Skeletal muscle satellite cell (primary cell): ENCODE measurements at regions not wholly inside any gene's neighbourhood (a gene's known extent, or its start where the extent isn't known, plus 50 kb on each side); places are given as distances from the start of the nearest gene placed in this dataset.

Source experiments
- H3K27me3 ChIP-seq: 2 replicates; pipeline ENCODE4 v1.7.0; 2013; ENCODE audit warnings: low read length; ENCODE audit not compliant: control insufficient read depth, insufficient read depth
- H3K36me3 ChIP-seq: 2 replicates; pipeline ENCODE4 v1.7.0; 2013; ENCODE audit warnings: mild to moderate bottlenecking, control low read depth, low read length; ENCODE audit not compliant: insufficient read depth
- H3K4me1 ChIP-seq: 2 replicates; pipeline ENCODE4 v1.7.0; 2013; ENCODE audit warnings: low read length; ENCODE audit not compliant: control insufficient read depth, insufficient read depth
- H3K4me2 ChIP-seq: 2 replicates; pipeline ENCODE4 v1.7.0; 2013; ENCODE audit warnings: mild to moderate bottlenecking, low read length
- H3K4me3 ChIP-seq: 2 replicates; pipeline ENCODE4 v1.7.0; 2013; ENCODE audit warnings: low read length
- H3K9ac ChIP-seq: 2 replicates; pipeline ENCODE4 v1.7.0; 2013; ENCODE audit warnings: mild to moderate bottlenecking, low read depth, low read length, moderate library complexity
- H3K9me3 ChIP-seq: replicated peaks from 2 replicates; pipeline ENCODE4 v1.7.0; 2013; ENCODE audit warnings: mild to moderate bottlenecking, control low read depth, low read length

DNA sequence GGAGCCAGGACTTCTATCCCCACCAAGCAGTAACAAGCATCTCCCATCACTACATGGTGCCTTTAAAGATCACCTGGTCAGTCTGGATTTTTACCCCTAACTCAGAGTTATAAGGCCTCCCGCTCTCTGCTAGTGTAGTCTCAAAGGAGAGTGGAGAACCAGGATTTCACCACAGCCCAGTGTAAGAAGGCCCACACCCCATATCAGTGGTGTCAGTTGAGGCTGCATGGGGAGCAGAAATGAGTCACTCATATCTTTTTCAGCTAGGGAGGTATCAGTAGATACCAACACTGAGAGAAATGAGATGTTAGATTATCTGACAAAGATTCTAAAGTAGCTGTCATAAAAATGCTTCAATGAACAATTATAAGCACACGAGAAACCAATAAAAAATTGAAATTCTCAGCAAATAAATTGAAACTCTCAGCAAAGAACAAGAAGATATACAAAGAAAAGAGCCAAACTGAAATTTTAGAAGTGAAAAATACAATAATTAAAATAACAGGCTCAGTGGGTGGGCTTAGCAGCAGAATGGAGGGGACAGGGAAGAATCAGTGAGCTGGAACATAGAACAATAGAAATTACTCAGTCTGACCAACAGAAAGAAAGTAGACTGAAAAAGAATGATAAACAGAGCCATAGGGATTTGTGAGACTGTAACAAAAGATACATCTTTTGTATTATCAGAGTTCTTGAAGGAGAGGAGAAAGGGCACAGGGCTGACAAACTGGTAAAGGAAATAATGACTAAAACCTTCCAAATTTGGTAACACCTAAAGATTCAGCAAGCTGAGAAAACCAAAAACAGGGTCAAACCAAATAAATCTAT, 257.7 kb downstream of the ANAPC1 start:
- Histone ChIP-seq H3K4me1 (peaks cover 28% of the 10 kb centered on the region), H3K9ac (no peak overlapping the region)

DNA sequence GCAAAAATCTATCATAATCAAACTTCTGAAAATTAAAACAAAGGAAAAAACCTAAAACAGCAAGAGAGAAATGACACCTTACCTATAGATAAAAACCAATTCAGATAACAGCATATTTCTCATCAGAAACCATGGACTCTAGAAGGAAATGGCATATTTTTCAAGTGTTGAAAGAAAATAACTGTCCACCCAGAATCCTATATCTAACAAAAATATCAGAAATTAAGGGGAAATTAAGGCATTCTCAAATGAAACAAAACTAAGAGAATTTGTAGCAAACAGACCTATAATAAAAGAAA, 257.2 kb downstream of the ANAPC1 start:
- no peak overlapping the region for H3K9ac ChIP-seq
- no peak overlapping the region for H3K4me2 ChIP-seq
- H3K36me3 ChIP-seq: no peaks in the 10 kb centered on the region
- H3K4me3 ChIP-seq: no peak overlapping the region
- no peaks in the 10 kb centered on the region for H3K27me3 ChIP-seq
- peaks cover 28% of the 10 kb centered on the region for H3K4me1 ChIP-seq
- peaks cover 8% of the 10 kb centered on the region for H3K9me3 ChIP-seq

More for the DNA sequence above, 257.7 kb downstream of the ANAPC1 start:
- Histone ChIP-seq H3K4me3 (no peak overlapping the region), H3K27me3 (no peaks in the 10 kb centered on the region), H3K9me3 (peaks cover 8% of the 10 kb centered on the region), H3K4me2 (no peak overlapping the region), H3K36me3 (no peaks in the 10 kb centered on the region)

DNA sequence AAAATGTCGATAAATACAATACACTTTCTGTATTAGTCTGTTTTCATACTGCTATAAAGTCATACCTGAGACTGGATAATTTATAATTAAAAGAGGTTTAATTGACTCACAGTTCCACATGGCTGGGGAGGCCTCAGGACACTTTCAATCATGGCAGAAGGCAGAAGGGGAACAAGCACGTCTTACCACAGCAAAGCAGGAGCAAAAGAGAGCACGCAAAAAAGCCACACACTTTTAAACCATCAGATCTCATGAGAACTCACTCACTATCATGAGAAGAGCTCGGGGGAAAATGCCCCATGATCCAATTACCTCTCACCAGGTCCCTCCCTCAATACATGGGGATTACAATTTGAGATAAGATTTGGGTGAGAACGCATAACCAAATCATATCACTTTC, 256.7 kb downstream of the ANAPC1 start:
- H3K9me3 ChIP-seq: peaks cover 8% of the 10 kb centered on the region
- H3K4me2 ChIP-seq: no peak overlapping the region
- H3K4me1 ChIP-seq: peaks cover 28% of the 10 kb centered on the region
- H3K27me3 ChIP-seq: no peaks in the 10 kb centered on the region
- H3K9ac ChIP-seq: no peak overlapping the region
- H3K36me3 ChIP-seq: no peaks in the 10 kb centered on the region
- no peak overlapping the region for H3K4me3 ChIP-seq

DNA sequence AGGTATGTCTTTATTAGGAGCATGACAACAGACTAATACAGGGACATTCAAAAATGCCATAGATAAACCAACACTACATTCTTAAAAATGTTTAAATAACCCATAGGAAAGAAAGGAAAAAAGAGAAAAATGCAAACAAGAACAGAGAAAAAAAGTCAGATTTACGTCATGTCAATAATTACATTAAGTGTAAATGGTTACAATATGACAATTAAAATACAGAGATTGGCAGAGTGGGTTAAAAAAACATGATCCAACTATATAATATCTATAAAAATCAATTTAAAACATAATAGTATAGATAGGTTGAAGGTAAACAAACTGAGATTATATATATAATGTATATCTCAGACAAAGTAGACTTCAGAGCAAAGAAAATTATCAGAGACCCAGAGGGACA, 255.8 kb downstream of the ANAPC1 start:
- Histone ChIP-seq H3K4me2 (no peak overlapping the region), H3K9ac (no peak overlapping the region), H3K36me3 (no peaks in the 10 kb centered on the region), H3K4me1 (peaks cover 18% of the 10 kb centered on the region), H3K4me3 (no peak overlapping the region), H3K9me3 (peaks cover 8% of the 10 kb centered on the region), H3K27me3 (no peaks in the 10 kb centered on the region)

DNA sequence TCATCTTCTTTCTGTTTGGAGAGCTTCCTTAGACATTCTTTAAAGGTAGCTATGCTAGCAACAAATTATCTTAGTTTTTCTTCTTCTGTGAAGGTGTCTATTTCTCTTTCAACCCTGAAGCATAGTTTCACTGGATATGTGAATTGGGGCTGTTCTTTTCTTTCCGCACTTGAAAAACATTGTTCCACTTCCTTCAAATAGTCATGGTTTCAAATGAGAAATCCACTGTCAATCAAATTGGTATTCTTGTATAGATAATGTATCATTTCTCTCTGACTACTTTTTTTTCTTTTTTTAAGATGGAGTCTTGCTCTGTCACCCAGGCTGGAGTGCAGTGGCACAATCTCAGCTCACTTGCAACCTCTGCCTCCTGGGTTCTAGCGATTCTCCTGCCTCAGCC, 254.0 kb downstream of the ANAPC1 start:
- Histone ChIP-seq H3K9me3 (peaks cover 8% of the 10 kb centered on the region), H3K27me3 (no peaks in the 10 kb centered on the region), H3K4me1 (peaks cover 9% of the 10 kb centered on the region), H3K9ac (no peak overlapping the region), H3K4me2 (no peak overlapping the region), H3K4me3 (no peak overlapping the region), H3K36me3 (no peaks in the 10 kb centered on the region)

DNA sequence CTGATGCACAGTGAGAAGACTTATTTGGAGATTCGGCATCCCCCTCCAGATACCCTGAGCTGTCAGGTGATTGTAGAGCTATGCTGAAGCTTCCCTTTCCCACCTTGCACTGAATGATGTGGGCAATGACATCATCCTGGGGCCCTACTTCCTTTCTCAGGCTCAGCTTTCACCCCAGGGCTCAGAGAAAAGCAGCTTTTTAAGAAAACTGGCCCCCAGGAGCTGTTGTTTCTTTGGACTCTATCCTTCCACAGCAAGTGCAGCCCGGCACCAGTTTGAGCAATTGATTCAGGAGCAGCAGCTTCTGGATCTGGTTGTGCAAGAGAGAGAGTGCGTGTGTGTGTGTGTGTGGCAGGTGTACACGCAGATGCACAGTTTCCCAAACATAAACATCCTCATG, 251.3 kb downstream of the ANAPC1 start:
- H3K27me3 ChIP-seq: peaks cover 3% of the 10 kb centered on the region
- H3K36me3 ChIP-seq: no peaks in the 10 kb centered on the region
- peaks cover 8% of the 10 kb centered on the region for H3K9me3 ChIP-seq
- no peak overlapping the region for H3K4me3 ChIP-seq
- no peak overlapping the region for H3K4me2 ChIP-seq
- H3K4me1 ChIP-seq: no peaks in the 10 kb centered on the region
- no peak overlapping the region for H3K9ac ChIP-seq

DNA sequence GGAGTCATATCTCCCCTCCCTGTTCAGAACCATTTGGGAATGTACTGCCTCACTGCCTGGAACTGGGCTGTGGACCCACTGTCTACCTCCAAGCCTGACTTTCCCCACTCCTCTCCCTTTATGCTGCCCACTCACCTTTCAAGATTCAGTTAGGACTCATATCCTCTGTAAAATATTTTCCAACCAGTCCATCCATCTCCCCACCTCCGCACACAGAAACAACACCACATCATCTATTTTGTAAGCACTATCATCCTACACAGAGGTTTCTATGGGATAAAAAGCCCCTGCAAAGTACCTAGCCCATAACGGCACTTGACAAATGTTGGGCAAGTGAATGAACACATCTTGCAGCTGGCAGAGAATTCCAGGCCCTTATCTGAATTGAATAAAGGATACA, 250.8 kb downstream of the ANAPC1 start:
- Histone ChIP-seq H3K9ac (no peak overlapping the region), H3K4me3 (no peak overlapping the region), H3K9me3 (peaks cover 8% of the 10 kb centered on the region), H3K27me3 (peaks cover 8% of the 10 kb centered on the region), H3K4me1 (no peaks in the 10 kb centered on the region), H3K36me3 (no peaks in the 10 kb centered on the region), H3K4me2 (no peak overlapping the region)

DNA sequence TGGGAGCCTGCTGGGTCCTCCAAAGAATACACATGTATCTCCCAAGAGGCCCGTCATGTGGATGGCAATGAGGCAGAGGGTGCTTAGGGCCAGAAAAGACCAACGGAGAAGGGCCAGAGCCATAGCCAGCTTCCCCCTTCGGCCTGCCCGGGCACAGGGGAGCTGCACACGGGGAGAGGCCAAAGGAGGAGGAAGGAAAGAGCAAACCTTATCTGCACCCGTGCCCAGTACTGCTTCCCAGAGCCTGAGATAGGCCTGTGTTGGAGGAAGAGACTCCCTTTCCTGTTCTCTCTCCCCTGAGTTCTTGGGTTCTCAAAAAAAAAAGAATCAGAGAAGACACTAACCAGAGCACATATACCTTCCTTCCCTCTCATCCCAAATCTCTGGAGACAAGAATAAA, 250.3 kb downstream of the ANAPC1 start:
- Histone ChIP-seq H3K4me2 (no peak overlapping the region), H3K9me3 (peaks cover 5% of the 10 kb centered on the region), H3K9ac (no peak overlapping the region), H3K4me3 (no peak overlapping the region), H3K36me3 (no peaks in the 10 kb centered on the region), H3K4me1 (no peaks in the 10 kb centered on the region), H3K27me3 (peaks cover 9% of the 10 kb centered on the region)

DNA sequence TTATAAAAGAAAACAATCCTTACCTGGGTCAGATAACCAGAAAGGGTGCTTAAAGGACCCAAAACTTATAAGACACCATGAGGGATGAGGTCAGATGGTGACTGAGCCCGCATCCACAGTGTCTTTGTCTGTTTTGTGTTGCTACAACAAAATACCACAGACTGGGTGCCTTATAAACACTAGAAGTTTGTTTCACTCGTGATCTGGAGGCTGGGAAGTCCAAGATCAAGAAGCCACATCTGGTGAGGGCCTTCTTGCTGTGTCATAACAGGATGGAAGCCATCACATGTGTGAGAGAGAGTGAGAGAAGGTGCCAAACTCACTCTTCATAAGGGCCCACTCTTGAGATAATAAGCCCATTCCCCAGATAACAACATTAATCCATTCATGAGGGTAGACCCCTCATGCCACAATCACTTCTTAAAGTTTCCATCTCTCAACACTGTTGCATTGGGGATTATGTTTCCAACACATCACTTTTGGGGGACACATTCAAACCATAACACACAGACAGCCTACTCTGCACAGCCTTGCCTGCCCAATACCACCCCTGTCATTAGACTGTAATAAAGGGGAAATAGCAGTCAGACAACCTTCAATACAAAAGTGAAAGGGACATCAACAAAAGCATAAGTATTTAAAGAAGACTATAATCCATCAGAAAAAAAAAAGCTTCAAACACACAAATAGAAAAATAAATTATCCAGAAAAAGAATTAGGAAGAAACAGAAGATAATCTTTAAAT, 249.8 kb downstream of the ANAPC1 start:
- Histone ChIP-seq H3K4me1 (no peaks in the 10 kb centered on the region), H3K9me3 (peaks cover 3% of the 10 kb centered on the region), H3K4me2 (no peak overlapping the region), H3K36me3 (no peaks in the 10 kb centered on the region), H3K27me3 (peaks cover 9% of the 10 kb centered on the region), H3K4me3 (no peak overlapping the region), H3K9ac (no peak overlapping the region)

DNA sequence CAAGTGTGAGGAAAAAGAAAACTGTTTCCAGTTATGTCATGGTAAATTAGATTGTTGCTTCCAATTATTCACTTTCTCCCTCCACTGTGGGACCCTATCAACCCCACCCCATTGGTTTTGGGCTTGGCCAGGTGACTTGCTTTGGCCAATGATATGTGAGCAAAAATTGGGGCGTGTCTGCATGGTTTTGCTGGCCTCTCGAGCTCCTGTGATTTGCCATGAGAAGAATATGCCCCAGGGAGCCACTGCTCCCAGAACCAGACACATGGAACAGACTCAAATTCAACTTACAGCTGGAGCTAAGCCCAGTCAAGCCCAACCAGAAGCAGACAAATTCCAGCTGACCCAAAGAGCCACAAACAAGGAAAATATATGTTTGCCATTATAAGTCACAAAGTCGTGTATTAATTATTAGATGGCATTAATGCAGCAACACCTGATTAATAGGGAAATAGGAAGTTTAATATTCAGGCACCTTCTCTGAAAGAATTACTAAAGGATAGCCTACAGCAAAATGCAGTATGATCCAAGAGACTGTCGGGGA, 248.9 kb downstream of the ANAPC1 start:
- Histone ChIP-seq H3K36me3 (no peaks in the 10 kb centered on the region), H3K4me2 (no peak overlapping the region), H3K4me3 (no peak overlapping the region), H3K9ac (no peak overlapping the region), H3K4me1 (no peaks in the 10 kb centered on the region), H3K27me3 (peaks cover 9% of the 10 kb centered on the region), H3K9me3 (no peaks in the 10 kb centered on the region)

DNA sequence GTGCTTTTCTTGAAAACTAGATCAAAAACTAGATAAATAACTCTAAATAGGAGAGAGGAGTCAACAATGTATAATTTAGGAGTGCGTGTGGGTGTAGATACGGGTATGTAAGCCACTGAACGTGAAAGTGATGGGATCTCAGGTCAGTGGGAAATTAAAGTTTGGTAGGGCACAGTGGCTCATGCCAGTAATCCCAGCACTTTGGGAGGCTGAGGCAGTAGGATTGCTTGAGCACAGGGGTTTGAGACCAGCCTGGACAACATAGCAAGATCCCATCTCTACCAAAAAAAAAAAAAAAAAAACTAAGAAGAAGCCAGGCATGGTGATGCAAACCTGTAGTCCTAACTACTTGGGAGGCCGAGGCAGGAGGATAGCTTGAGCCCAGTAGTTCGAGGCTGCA, 247.1 kb downstream of the ANAPC1 start:
- H3K9ac ChIP-seq: no peak overlapping the region
- no peak overlapping the region for H3K4me2 ChIP-seq
- H3K27me3 ChIP-seq: peaks cover 12% of the 10 kb centered on the region
- no peaks in the 10 kb centered on the region for H3K4me1 ChIP-seq
- no peaks in the 10 kb centered on the region for H3K9me3 ChIP-seq
- no peaks in the 10 kb centered on the region for H3K36me3 ChIP-seq
- no peak overlapping the region for H3K4me3 ChIP-seq
